ENCODE measurements at regions not wholly inside any gene's neighbourhood (a gene's known extent, or its start where the extent isn't known, plus 50 kb on each side); places are given as distances from the start of the nearest gene placed in this dataset.
A peak's percentile ranks its signal among the peaks of the same experiment; 100 is the strongest.

- DNase-seq (ENCODE audit: low spot score): no peak
These were observed 103.2 kb downstream of the TBX5 start for GRCh38 chr12:114302606-114303315.

DNA sequence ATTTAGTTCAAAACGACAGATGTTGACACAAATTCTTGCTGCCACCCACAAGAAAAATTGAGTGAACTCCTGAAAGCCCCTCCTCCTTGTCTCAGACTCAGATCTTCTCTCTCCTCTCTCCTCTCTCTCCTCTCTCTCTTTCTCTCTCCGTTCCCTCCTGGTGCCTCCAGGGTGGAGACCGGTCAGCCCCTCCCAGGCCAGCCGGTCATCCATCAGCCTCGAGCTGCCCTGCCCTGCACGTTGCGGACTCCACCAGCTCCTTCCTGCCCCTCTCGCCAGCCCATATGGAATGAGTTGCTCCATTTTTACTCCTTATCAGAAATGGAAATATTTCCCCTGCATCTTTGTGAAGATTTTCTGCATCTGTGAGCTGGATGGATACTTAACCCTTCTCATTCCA is 103.8 kb downstream of the TBX5 start:
- no peak for DNase-seq (ENCODE audit: low spot score)

GRCh38 chr12:114294303-114294685 is 111.7 kb downstream of the TBX5 start:
- peak; percentile 21 for DNase-seq (ENCODE audit: low spot score)

DNA sequence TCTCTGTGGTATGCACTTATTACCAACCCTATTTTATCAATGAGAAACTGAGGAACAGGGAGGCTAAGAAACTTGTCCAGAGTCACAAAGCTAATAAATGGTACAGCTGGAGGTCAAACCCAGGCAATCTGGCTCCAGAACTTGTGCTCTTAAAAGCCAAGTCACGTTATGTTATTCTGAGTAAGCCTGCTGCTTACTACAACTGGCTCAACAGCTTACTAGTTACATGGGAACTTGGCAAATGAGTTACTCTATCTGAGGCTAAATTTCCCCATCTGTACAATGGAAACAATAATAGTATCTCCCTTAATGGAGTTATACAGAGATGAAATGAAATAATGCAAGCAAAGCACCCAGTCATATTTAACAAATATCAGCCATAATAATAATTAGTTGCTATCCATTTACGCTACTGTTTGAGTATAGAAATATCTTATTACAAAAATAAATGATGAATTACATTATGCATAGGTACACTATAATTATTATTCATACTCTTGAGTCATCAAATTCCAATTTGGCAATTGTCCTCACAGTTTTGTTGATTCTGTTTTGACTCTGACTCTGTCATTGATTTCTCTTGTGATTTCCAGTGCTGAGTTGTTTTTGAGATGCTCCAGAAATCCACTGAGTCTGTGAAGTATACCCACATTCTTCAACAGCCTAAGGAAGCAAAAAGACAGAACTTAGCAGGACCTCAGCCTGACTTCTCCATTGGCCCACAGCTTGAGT is 112.2 kb downstream of the TBX5 start:
- DNase-seq (ENCODE audit: low spot score): no peak

DNA sequence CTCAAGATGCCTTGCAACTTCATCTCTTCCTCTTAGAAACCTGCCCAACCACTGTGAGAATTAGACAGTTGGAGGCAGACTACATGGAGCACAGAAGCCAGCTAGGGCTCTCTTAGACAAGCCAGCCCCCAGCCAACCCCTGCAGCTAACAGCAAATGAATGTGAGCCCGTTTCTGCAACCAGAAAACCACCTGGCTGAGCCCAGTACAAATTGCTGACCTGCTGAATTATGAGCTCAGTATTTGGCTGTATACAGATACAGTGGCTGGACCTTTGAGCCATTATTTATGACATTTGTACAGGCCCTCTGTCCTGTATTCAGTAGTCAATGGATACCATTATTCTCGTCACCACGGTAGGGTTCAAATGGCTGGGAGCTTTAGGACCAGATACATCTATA is 112.9 kb downstream of the TBX5 start:
- DNase-seq (ENCODE audit: low spot score): no peak

DNA sequence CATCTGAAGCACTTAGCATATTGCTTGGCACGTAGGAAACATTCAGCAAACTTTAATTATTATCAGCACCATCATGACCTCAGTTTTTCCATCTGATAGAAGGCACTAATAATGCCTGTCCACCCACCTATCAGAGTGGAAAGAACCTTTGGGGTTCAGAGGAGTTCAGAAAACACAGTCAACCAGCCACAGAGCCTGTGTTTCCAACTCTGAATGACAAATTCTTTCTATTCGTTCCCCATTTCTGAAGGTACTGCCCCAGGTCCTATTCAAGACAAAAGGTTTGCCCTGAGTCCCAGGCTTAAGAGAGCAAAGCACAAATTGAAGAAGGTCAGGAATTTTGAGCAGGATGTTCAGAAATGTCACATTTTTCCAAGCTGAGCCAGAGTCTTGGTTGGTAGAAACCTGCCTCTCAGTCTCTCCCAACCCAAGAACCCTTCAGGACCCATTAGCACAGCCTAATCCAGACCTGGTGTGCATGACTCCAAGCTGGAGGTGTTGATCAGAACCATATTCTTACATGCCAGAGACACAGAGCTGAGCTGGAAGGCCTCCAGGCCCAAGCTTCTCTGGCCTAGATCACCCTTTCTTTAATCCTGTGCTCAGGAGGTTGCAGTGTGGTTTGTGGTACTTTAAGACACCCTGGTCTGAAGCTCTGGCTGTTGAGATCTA is 114.4 kb downstream of the TBX5 start:
- no peak for DNase-seq (ENCODE audit: low spot score)

GRCh38 chr12:114287821-114288525 is 118.0 kb downstream of the TBX5 start:
- DNase-seq (ENCODE audit: low spot score): no peak

GRCh38 chr12:114286145-114286544 is 119.8 kb downstream of the TBX5 start:
- no peak for DNase-seq (ENCODE audit: low spot score)

- DNase-seq (ENCODE audit: low spot score): no peak
These were observed 120.4 kb downstream of the TBX5 start for GRCh38 chr12:114285554-114285953.

- no peak for DNase-seq (ENCODE audit: low spot score)
These were observed 121.9 kb downstream of the TBX5 start for GRCh38 chr12:114284041-114284440.

GRCh38 chr12:114275932-114276785 is 129.8 kb downstream of the TBX5 start:
- DNase-seq (ENCODE audit: low spot score): no peak

- DNase-seq (ENCODE audit: low spot score): no peak
These were observed 130.9 kb downstream of the TBX5 start for GRCh38 chr12:114275086-114275485.

- no peak for DNase-seq (ENCODE audit: low spot score)
These were observed 131.8 kb downstream of the TBX5 start for GRCh38 chr12:114274131-114274530.

DNA sequence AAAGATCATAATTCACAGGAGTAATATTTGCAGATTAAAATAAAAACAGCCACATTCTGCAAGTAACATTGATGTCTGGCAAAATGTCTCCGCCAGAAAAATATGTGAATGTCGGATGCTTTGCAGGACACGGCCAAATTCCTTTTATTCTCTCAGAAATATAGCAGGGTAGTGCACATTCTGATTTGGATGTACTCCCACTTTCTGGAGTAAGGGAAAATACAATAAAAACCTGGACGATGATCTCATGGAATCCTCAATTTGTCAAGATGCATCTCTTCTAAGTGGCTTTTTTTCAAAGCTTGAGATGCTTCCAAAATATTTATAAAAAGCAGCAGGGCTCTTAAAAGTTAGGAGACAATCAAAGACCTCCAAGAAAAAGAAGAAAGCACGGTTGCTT is 133.3 kb downstream of the TBX5 start:
- DNase-seq (ENCODE audit: low spot score): no peak

- no peak for DNase-seq (ENCODE audit: low spot score)
These were observed 133.9 kb downstream of the TBX5 start for GRCh38 chr12:114272071-114272470.

DNA sequence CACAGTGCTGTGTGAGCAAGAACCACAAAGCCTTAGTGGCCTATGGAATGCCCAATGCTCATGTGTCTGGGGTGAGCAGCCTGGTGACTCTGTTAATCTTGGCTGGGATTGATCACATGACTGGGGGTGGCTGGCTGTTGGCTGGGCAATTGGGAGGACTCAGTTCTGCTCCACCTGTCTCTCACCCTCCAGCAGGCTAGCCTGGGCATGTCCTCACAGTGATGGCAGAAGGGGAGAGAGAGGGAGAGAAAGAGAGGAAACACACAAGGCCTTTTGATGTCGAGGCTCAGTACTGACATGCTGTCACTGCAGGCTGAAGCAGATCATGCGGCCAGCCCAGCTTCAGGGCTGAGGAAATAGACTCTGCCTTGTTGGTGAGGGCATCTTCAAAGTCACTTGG is 136.8 kb downstream of the TBX5 start:
- DNase-seq (ENCODE audit: low spot score): no peak

- no peak for DNase-seq (ENCODE audit: low spot score)
These were observed 139.4 kb downstream of the TBX5 start for GRCh38 chr12:114266536-114266935.

- DNase-seq (ENCODE audit: low spot score): no peak
These were observed 140.9 kb downstream of the TBX5 start for GRCh38 chr12:114265036-114265435.

- no peak for DNase-seq (ENCODE audit: low spot score)
These were observed 142.7 kb downstream of the TBX5 start for GRCh38 chr12:114263056-114263805.

GRCh38 chr12:114257687-114258086 is 148.3 kb downstream of the TBX5 start:
- no peak for DNase-seq (ENCODE audit: low spot score)

DNA sequence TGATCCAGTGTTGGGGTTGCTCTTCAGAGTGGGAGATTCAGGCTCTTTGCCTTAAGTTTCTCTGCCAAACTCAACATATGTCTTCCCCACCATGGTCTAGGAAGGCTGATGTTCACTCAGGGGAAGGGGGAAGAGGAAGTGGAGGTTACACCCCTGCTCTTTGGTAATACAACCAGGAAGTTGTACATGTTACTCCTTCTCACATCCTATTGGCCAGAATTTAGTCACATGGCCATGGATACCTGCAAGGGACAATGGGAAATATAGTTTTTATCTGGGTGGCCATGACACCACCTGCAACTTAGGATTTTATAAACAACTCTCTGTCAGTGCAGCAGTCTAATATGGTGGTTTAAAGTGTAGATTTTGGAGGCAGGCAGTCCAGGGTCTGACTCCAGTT is 150.9 kb downstream of the TBX5 start:
- DNase-seq (ENCODE audit: low spot score): no peak
